HuH-7 (cell line): ENCODE measurements at regions not wholly inside any gene's neighbourhood (a gene's known extent, or its start where the extent isn't known, plus 50 kb on each side); places are given as distances from the start of the nearest gene placed in this dataset.

Experiments used
- DNase-seq: peaks from one replicate; pipeline ENCODE4 v3.0.0; 2011; ENCODE audit warnings: low spot score

- no peak for DNase-seq
These were observed 171.4 kb upstream of the SERPINE2 start for GRCh38 chr2:224210286-224211180.

- DNase-seq: no peak
These were observed 170.6 kb upstream of the SERPINE2 start for GRCh38 chr2:224209555-224210285.

- DNase-seq: no peak
These were observed 169.4 kb upstream of the SERPINE2 start for GRCh38 chr2:224208443-224208842.

GRCh38 chr2:224208007-224208406 lies 168.9 kb upstream of the SERPINE2 start:
- DNase-seq: no peak

GRCh38 chr2:224206816-224207215 lies 167.7 kb upstream of the SERPINE2 start:
- no peak for DNase-seq

- no peak for DNase-seq
These were observed 163.3 kb upstream of the SERPINE2 start for GRCh38 chr2:224202281-224202865.

GRCh38 chr2:224198436-224198835 lies 159.3 kb upstream of the SERPINE2 start:
- DNase-seq: no peak

GRCh38 chr2:224196810-224197209 lies 157.7 kb upstream of the SERPINE2 start:
- no peak for DNase-seq

- DNase-seq: no peak
These were observed 157.0 kb upstream of the SERPINE2 start for GRCh38 chr2:224195925-224196571.

- DNase-seq: no peak
These were observed 155.1 kb upstream of the SERPINE2 start for GRCh38 chr2:224194161-224194560.

GRCh38 chr2:224191465-224191864 lies 152.4 kb upstream of the SERPINE2 start:
- no peak for DNase-seq

GRCh38 chr2:224190936-224191270 lies 151.8 kb upstream of the SERPINE2 start:
- no peak for DNase-seq

GRCh38 chr2:224190234-224190935 lies 151.3 kb upstream of the SERPINE2 start:
- no peak for DNase-seq

GRCh38 chr2:224187220-224187619 lies 148.1 kb upstream of the SERPINE2 start:
- DNase-seq: no peak

GRCh38 chr2:224185023-224185601 lies 146.0 kb upstream of the SERPINE2 start:
- no peak for DNase-seq

GRCh38 chr2:224183086-224183485 lies 144.0 kb upstream of the SERPINE2 start:
- DNase-seq: no peak

GRCh38 chr2:224182498-224182897 lies 143.4 kb upstream of the SERPINE2 start:
- DNase-seq: no peak

GRCh38 chr2:224181534-224182155 lies 142.6 kb upstream of the SERPINE2 start:
- no peak for DNase-seq

GRCh38 chr2:224180810-224181209 lies 141.7 kb upstream of the SERPINE2 start:
- DNase-seq: no peak

GRCh38 chr2:224178056-224178455 lies 139.0 kb upstream of the SERPINE2 start:
- DNase-seq: no peak

- DNase-seq: no peak
These were observed 136.5 kb upstream of the SERPINE2 start for GRCh38 chr2:224175538-224175937.
